Right lung (tissue), 2 donors: ENCODE measurements at regions not wholly inside any gene's neighbourhood (a gene's known extent, or its start where the extent isn't known, plus 50 kb on each side); places are given as distances from the start of the nearest gene placed in this dataset.

Source experiments
- DNase-seq, 2 donors: peaks; one replicate each; pipeline ENCODE4 v3.0.0-alpha.2; 2013

DNA sequence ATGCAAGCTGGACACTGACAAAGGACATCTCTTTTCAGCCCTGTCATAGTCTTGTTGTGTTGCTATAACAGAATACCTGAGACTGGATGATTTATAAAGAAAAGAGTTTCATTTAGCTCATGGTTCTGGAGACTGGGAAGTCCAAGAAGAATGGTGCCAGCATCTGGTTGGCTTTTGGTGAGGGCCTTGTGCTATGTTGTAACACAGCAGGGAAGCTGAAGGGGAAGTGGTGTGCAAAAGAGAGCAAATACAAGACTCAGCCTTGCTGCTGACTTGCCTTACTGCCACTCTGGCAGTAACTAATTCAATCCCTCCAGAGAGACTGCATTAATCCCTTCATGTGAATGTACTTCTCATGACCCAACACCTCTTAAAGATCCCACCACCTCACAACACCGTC lies 356.3 kb upstream of the PROK2 start:
- DNase-seq, result no peak

DNA sequence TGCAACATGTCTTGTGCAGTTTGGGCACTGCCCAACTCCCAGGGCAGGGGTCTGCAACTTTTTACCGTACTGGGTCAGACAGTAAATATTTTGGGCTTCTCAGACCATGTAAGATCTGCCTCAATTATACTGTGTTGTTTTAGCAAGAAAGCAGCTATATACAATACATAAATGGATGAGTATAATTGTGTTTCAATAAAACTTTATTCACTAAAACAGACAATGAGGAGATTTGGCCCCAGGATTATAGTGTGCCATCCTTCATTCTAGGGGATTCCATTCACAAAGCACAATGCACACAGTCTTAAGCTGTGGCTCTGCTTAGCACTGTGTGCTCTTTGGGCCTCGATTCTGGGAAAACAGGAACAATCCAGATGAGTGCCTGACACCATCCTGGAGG lies 354.4 kb upstream of the PROK2 start:
- DNase-seq, result no peak

DNA sequence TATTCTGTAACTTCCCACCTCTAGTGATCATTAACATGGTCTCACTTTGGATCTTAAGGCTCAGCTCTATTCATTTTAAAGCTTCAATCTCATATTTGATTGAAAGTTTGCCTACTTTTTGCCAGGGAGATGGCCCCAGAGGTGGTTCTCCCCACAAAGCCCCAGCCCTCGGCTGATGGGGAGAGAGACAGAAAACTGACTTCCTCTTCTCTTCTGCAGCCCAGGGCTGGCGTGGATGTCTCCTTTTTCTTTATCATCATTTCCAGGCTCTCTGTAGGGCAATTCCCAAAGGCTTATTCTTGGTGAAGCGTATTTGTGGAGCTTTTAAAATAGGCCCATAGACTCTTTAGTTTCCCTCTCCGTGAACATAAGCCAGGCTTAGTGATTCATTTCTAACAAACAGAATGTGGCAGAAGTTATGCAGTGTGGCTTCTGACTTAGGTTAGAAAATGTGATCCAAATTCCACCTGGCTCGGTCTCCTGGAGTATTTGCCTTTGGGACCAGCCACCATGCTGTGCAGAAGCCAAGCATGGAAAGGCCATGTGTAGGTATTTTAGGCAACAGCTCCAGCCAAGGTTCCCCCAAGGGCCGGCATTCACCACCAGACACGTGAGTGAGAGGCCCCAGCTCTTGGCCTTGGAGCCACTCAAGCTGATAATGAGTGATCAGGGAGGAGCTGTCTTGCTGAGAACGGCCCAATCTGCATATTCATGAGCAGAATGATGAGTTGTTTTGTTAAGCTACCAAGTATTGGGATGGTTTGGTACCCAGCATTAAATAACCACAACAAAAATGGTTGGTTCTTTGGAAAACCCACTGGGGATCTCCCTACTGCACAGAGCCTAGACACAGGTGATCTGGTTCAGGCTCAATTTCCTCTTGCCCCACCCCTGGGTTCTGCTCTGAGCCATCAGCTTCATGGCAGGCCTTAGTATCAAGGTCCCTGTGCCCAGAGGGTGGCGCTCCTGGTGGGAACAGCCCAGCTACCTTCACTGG lies 353.2 kb upstream of the PROK2 start:
- no peak for DNase-seq

DNA sequence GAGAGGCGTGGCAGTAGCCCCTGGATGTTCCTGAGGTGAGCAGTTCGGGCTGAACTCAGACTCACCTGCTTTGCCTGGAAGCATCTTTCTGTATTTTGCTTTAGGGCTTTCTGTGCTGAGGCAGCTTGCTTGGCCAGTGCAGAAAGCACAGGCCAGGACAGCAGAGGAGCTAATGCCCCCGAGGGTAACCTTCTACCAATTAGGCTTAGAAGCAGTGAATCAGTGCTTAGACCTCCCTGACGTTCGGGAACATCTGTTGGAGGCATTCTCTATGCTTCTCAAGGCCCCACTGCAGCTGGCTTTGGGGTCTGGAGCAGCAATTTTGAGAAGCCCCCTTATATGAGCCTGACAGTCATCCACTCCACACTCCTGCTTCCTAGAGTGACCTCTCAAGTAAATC lies 350.7 kb upstream of the PROK2 start:
- no peak for DNase-seq

DNA sequence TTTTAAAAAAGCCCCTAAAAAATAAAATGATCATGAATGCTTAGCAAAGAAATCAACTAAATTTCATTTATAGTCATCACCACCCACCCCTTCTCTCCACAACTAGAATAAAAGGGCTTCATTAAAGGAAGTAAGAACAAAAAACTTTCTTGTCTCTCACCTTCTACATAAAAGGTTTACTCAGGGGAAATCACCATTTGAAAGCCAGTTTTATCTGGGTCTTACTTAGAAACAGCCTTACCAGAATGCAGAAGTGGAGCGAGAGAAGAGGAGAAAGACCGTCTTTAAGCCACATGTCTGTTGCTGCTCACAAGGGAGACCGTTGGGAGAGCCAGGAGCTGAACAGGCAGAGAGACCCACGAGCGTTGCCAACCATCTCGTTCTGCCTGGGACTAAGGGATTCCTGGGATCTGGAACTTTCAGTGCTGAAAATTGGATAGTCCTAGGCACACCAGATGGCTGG lies 350.1 kb upstream of the PROK2 start:
- DNase-seq, result no peak

DNA sequence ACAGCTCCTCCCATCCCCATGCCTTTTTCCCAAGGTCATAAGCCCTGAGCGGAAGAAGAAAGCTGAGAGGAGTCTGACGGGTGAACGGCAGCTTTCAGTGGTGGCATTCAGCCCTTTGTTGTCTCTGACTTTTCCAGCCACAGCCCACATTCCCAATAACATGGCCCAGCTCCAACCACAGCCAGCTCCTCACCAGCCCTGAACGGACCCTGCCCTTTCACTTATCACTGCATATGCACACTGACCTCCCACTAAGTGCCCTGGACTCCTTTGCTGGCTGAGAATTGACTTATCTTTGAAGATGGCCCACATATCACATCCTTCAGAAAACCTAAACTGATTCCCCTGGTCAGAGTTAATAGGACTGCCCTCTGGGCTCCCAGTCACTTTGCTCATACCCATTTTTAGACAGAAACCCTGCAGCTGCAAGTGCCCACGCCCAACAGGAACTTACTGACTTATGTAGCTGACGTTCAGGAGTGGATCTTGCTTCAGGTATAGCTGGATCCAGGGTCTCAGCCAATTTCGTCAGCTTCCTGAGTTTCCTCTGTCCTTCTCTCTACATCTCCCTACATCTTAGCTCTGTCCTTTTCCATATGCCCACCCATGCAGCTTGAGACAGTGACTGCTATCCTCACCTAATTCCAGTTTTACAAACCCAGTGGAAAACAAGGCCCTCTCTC lies 348.5 kb upstream of the PROK2 start:
- DNase-seq, result no peak

DNA sequence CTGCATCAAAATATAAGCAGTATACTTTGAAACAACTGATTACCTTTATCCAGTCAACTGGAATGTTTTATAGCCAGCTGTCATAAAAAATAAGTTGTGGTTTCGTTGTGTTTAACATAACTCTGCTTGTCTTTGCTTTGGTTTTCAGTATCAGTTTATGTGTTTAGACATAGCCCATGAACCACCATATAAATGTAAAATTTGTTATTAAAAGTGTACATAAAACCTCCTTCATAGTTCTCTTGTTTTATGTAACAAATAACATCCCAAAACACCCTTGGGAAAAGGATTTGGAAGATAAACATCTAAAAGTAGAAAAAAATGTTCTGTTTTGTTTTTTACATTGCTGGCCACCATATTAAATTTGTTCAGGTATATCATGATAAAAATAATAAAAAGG lies 347.0 kb upstream of the PROK2 start:
- no peak for DNase-seq

DNA sequence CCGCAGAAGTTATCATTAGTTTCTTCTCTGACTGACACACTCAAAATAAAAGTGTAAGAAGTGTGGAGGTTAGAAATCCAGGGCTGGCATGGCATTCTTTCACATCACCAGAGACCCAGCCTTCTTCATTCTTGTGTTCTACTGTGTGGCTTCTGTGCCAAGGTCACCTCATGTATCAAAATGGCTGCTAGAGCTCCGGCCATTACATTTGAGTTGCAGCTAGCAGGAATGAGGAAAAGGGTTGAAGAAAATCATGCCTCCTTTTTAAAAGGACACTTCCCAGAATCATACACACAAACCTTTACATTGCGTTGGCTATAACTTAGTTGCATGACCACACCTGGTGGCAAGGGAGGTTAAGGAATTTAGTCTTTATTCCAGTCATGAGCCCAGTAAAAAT lies 345.6 kb upstream of the PROK2 start:
- no peak for DNase-seq

DNA sequence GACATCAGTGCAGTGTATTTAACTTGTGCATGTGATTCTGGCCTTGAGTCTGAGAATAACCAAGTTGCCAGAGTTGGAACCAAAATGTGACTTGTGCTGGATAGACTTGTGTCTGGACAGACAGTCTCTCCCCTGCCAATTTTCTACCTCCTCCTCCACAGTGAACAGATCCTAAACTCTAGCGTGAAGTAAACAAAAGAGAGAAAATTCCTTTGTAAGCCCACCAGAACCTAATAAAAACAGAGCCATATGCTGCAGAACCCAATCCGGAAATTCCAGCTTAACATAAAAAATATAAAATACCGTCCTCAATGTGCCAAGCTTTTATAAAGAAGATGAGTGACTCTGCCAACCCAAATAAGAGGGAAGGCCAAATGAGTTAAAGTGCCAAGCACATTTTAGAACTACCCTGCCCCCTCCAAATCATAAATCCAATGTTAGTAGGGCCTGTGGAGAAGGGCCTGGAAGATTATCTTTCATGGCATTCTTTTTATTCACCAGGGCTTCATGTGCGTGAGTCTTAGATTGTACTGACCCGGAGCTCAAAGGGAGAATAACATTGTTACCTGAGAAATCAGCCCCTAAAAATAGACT lies 344.6 kb upstream of the PROK2 start:
- no peak for DNase-seq

DNA sequence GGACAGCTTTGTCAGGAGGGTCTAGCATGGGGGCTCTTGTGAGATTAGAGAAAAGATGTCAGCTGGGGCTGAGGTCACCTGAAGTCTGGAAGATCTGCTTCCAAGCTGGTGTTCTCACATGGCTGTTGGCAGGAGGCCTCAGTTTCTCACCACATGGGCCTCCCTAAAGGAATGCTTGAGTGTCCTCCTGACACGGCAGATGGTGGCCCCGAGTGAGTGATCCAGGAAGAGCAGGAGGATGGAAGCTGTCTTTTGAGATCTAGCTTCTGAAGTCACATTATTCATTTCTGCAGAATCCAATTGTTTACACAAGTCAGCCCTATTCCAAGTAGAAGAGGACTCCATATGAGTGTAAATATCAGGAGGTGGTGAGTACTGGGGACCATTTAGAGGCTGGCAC lies 344.0 kb upstream of the PROK2 start:
- no peak for DNase-seq

DNA sequence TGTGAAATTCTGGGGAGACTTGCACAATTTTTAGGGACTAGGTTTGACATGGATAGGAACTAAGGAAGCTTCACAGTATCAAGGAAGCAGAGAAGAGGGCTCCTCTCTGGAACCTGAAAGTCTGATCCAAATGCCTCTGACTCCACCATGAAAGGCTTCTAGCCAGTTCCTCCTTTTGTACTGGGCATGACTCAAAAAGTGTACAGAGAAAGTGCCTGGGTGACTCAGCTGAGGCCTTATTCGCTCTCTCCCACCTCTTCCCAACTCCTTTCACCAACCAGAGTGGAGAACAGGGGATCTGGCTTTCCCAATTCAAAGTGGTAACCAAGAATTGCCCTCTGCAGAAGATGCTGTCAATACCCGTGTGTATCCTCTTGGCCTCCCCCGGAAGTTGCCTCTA lies 342.9 kb upstream of the PROK2 start:
- DNase-seq, result no peak

DNA sequence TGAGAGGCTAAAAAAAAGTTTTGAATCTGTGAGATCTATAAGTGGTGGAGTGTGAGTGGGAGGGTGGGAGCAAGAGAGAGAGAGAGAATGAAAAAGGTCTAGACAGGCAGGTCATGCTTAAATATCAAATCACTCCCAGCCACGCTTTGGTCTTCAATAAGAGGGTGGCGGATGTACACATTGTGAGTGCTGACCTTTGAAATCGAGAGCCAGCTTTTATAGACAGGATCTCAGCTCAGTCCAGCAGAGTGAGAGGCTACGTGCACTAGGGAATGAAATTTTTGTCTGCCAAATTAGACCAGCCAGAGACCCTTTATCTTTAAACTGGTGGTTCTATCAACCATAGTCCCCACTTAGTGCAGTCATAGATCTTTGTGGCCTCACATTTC lies 342.3 kb upstream of the PROK2 start:
- no peak for DNase-seq

DNA sequence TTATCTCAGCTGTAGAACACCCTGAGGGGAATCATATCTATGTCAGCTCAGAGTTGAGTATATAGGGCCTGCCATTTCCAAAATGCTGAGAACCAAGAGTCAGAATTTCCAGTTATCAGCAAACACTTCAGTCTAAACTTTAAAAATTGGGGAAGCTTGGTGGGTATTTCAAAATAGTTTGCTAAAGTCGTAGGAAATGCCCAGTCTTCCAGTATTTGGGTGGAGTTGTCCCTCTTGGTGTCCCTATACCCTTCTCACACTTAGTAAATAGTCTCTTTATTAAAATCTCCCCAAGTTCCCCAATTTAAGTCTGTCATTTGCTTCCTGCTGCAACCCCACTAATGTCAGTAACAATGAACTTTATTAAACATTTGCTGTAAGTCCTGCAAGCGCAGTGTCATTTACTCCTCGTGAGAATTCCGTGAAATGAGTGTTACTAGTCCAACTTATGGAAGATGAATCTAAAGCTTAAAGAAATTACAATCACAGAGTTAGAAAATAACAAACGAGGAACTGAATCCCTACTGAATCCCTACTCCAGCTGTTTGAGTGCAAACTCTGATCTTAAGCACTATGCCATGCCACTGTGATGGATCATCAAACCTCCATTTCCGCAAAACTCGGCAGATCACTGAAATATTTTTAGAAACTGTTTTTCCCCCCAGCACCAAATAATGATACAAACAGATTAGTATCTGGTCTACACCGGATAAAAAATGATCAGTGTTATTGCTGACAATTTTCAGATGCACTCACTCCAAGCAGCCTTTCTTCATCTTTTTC lies 341.7 kb upstream of the PROK2 start:
- DNase-seq, result no peak

DNA sequence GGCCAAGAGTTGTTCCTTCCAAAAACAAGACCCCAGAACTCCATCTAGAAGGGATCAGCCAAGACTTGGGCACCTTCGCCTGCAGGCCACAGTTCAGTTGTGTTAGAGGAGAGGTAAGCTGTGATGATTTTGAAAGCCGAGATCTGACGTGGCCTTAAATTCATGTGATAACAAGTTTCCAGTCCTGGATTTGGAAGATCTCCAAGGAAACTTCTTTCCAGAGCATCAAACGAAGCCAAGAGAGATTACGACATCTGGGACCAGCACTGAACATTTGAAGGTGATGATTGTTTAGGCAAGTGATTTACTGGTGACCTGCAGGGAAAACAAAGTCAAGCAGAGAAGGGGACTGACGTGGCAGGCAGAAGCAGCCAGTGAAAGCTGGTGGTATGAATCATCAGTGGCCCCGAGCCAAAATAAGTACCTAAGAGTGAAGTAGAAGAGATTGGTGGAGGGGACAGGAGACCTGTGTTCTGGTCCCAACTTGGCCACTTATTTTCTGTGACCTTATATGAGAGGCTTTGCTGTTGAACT lies 339.0 kb upstream of the PROK2 start:
- DNase-seq, result no peak

DNA sequence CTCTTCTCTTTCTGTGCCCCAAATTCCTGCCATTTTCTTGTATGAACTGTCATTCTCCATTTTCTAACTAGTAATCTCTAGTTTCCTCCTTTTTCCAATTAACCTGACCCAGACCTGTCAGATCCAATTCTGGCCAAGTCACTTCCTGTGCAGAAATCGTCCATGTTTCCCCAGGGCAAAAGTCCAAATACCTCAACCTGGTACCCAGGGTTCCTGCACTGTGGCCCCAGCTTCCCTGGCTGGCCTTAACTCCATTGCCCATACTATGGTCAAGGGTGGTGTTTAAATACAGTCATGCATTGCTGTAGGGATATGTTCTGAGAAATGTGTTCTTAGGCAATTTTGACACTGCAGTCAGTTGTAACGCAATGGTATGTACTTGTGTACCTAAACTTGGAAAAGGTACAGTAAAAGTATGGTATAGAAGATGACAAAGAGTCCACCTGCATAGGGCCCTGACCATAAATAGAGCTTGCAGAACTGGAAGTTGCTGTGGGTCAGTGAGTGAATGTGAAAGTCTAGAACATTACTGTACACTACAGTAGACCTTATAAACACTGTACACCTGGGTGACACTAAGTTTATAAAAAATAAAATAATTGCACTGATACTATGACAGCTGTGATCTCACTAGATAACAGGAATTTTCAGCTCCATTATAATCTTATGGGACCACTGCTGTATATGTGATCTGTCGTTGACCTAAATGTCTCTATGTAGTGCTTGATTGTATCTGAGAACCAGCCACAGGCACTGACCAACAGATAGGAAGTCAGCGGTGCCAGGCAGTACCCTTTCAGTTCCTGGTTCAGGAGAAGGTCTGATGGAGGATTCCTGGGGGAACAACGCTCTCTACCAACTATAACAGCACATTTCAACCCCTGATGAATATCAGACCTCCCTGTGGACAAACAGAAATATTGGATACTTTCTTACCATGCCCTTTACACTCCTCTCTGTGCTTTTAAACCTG lies 336.1 kb upstream of the PROK2 start:
- DNase-seq, result no peak

DNA sequence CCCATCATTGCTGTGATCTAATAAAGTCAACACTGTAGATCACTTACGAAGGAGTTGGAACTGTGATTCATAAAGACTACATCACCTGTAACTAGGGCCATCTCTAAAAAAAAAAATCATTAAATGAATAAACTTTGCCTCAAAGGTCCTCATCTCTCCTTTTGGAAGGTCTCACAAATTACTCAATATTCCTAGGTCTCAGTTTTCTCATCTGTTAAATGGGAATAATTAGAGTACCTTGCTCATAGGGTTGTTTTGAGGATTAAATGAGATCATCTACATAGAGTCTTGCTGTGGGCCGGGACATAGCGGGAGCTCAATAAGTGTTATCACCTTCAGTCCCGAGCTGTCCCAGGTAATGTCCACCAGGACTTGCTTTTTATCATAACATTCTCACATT lies 335.1 kb upstream of the PROK2 start:
- DNase-seq, result no peak

DNA sequence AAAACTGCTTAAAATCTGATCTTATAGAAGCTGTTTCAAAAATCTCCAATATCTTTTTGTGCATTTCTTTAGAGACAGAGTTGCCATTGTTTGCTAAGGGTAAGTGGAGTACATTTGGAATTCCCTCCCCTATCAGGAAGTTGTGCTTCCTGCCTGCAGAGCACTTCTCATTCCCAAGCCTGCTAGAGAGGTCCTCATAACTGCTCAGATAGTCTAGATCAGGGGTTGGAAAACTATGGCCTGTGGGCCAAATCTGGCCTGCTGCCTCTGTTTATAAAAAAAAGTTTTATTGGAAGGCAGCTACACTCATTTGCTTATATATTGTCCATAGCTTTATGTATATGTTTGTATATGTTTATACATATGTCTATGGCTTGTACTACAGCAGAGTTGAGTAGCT lies 333.7 kb upstream of the PROK2 start:
- no peak for DNase-seq

DNA sequence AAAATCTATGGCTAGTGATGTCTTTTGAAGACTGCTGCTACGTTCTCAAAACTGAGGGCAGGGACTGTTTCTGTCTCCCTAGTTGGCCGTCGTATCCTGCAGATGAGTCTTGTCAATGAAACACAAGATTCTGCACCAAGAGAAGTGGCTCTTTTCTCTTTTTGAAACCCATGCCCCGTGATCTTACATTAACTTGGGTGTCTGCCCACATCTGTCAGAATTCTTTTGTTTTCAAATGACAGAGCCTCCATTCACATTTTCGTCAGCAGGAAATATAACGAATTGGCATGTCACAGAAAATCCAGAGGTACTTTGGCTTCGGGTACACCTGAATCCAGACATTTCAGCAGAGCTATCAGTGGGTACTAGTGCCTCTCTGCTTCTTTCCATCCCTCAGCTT lies 331.3 kb upstream of the PROK2 start:
- no peak for DNase-seq

DNA sequence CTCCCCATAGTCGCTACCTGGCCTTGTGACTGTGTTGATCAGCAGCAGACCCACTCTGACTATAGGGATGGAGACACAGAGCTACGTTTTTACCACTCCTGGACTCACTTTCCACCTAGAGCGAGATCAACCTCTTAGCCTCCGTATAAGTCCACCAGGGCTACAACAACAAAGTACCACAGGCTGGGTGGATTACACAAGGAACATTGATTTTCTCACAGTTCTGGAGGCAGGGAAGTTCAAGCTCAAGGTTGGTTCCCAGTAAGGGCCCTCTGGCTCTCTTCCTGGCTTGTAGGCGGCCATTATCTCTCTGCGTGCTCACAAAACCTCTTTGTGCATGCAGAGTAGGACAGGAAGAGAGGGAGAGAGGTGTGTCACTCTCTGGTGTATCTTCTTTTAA lies 330.4 kb upstream of the PROK2 start:
- DNase-seq, result no peak

DNA sequence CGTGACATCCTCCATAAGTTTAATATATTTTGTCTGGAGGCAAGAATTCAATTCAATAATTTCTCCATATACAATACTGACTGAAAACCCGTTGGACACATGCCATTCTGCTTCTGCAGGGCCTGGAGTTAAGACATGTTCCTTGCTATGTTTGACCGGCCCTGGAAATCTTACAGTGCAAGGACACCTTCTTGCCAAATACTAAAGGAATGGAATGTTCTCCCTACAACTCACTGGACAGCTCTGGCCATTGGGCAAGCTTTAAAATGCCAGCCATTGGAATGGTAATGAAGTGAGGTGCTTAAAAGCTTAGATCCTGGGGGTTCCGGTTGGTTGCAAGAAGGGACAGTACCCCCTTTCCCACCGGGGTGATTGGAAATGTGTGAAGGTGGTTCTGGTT lies 329.8 kb upstream of the PROK2 start:
- DNase-seq, result no peak

DNA sequence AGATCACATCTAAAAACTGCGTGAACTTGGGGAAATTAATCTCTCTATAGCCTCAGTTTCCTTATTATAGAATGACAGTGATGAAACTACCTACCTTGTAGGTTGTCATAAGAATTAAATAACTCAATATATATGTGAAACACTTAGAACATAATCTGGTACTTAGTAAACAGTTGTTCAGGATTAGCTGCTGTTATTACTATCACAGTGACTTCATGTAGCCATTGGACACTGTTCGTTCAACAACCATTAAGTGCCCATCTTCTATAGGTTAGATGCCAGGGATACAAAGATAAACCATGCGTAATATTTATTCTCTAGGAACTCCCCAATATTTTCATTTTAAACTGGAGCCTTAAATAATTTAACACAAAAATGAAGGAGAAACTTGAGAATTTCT lies 329.0 kb upstream of the PROK2 start:
- DNase-seq, result no peak
